ENCODE measurements at regions not wholly inside any gene's neighbourhood (a gene's known extent, or its start where the extent isn't known, plus 50 kb on each side); places are given as distances from the start of the nearest gene placed in this dataset.

DNA sequence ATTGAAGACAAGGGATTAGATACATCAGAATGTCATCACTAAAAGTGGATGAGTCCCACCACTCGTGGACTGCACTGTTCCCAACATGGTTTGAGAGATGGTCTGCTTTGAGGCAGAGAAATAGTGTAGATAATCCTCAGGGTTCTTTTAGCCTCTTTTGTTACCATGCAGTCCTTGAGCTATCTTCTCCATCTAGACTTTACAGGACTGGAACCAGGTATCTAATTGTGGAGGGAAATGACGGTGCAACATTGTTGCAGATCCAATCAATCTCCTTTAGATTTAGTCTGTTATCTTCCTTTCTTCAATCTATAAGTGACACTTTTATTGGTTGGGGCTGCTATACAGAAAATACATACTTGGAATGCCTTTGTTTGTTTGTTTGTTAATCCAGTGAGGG is 183.8 kb upstream of the CWC22 start:
- Mint-ChIP-seq H3K27ac (peak overlapping the region in 2 of 3 experiments; percentile 17 to 62; a peak in 2 of 7 replicates), H3K4me1 (peaks cover 9 to 10% of the 10 kb centered on the region in 2 experiments), H3K27me3 (ENCODE audit: low read depth) (no peaks in the 10 kb centered on the region), H3K4me3 (no peak overlapping the region), H3K36me3 (ENCODE audit: insufficient read depth in 1 of 3, low read depth in 3 of 3) (peaks cover 3 to 4% (median 4%) of the 10 kb centered on the region in 3 experiments; a peak in 5 of 7 replicates), H3K9me3 (peaks cover 3 to 4% of the 10 kb centered on the region in 2 experiments; a peak in 4 of 5 replicates)
- H4K8ac ChIP-seq (replicated peaks; ENCODE audit: insufficient read length, low read depth, low read length): no peak overlapping the region
- H3K9ac ChIP-seq (ENCODE audit: extremely low read depth, insufficient read length, low read length): no peak overlapping the region
- H3K23ac ChIP-seq (ENCODE audit: insufficient read length, low read depth, low read length): no peak overlapping the region
- H2AFZ ChIP-seq (ENCODE audit: low read length): no peak overlapping the region
- no peak overlapping the region for H2BK5ac ChIP-seq (ENCODE audit: insufficient read length, low read length)
- no peak overlapping the region for H2BK15ac ChIP-seq (ENCODE audit: low read depth, low read length)
- H3K79me1 ChIP-seq (ENCODE audit: insufficient read depth, low read depth, low read length, poor library complexity, severe bottlenecking): no peaks in the 10 kb centered on the region
- H2BK120ac ChIP-seq (ENCODE audit: low read depth, low read length, poor library complexity, severe bottlenecking): no peak overlapping the region
- H3K18ac ChIP-seq (ENCODE audit: insufficient read length, low read depth, low read length): no peak overlapping the region
- H3K14ac ChIP-seq (ENCODE audit: insufficient read depth, low read length): no peak overlapping the region
- no peak overlapping the region for H2BK12ac ChIP-seq (ENCODE audit: insufficient read length, low read depth, low read length)
- no peaks in the 10 kb centered on the region for H3K9me3 ChIP-seq (ENCODE audit: control insufficient read depth, low read depth, low read length)
- H3K23me2 ChIP-seq (ENCODE audit: insufficient read length, low read depth, low read length, poor library complexity, severe bottlenecking): no peaks in the 10 kb centered on the region
- H2BK20ac ChIP-seq (ENCODE audit: low read depth, low read length, poor library complexity, severe bottlenecking): no peak overlapping the region
- no peak overlapping the region for H3K4me2 ChIP-seq (ENCODE audit: insufficient read depth, insufficient read length, low read length)
- no peaks in the 10 kb centered on the region for H3K4me1 ChIP-seq (ENCODE audit: insufficient read depth, low read length)
- no peak overlapping the region for H4K91ac ChIP-seq (ENCODE audit: insufficient read length, low read depth, low read length)
- TF ChIP-seq, protein P1, sequence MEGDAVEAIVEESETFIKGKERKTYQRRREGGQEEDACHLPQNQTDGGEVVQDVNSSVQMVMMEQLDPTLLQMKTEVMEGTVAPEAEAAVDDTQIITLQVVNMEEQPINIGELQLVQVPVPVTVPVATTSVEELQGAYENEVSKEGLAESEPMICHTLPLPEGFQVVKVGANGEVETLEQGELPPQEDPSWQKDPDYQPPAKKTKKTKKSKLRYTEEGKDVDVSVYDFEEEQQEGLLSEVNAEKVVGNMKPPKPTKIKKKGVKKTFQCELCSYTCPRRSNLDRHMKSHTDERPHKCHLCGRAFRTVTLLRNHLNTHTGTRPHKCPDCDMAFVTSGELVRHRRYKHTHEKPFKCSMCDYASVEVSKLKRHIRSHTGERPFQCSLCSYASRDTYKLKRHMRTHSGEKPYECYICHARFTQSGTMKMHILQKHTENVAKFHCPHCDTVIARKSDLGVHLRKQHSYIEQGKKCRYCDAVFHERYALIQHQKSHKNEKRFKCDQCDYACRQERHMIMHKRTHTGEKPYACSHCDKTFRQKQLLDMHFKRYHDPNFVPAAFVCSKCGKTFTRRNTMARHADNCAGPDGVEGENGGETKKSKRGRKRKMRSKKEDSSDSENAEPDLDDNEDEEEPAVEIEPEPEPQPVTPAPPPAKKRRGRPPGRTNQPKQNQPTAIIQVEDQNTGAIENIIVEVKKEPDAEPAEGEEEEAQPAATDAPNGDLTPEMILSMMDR (conservative IDR thresholded peaks at IDR 0.05): no peak
- no peaks in the 10 kb centered on the region for H3K79me2 ChIP-seq (ENCODE audit: insufficient read depth, low read length)
- no peaks in the 10 kb centered on the region for H4K20me1 ChIP-seq (ENCODE audit: control insufficient read depth, insufficient read depth, insufficient read length)
- DNase-seq: no peak
- WGBS (ENCODE audit: extremely low coverage, insufficient read length, low lambda C conversion rate): no CpG with 5 or more reads among the region's 2 CpGs
- H3T11ph ChIP-seq (ENCODE audit: low read length): no peak overlapping the region
- no peak overlapping the region for H3K4ac ChIP-seq (ENCODE audit: low read depth, low read length)
- H3K56ac ChIP-seq (ENCODE audit: insufficient read length, low read depth, low read length): no peak overlapping the region
- H3K27ac ChIP-seq (ENCODE audit: insufficient read length, low read depth, low read length): no peak overlapping the region
- H4K5ac ChIP-seq (ENCODE audit: insufficient read length, low read depth, low read length): no peak overlapping the region
- H3K27me3 ChIP-seq (ENCODE audit: insufficient read depth, low read length): no peaks in the 10 kb centered on the region
- no peak overlapping the region for H2AK5ac ChIP-seq (ENCODE audit: insufficient read length, low read length)

Measured in H9 (cell line).